ENCODE measurements at regions not wholly inside any gene's neighbourhood (a gene's known extent, or its start where the extent isn't known, plus 50 kb on each side); places are given as distances from the start of the nearest gene placed in this dataset.
"Not testable (repeated sequence)": the region's sequence is repeated elsewhere in the genome, so short reads cannot be mapped to it uniquely, and the experiment has no call there.

DNA sequence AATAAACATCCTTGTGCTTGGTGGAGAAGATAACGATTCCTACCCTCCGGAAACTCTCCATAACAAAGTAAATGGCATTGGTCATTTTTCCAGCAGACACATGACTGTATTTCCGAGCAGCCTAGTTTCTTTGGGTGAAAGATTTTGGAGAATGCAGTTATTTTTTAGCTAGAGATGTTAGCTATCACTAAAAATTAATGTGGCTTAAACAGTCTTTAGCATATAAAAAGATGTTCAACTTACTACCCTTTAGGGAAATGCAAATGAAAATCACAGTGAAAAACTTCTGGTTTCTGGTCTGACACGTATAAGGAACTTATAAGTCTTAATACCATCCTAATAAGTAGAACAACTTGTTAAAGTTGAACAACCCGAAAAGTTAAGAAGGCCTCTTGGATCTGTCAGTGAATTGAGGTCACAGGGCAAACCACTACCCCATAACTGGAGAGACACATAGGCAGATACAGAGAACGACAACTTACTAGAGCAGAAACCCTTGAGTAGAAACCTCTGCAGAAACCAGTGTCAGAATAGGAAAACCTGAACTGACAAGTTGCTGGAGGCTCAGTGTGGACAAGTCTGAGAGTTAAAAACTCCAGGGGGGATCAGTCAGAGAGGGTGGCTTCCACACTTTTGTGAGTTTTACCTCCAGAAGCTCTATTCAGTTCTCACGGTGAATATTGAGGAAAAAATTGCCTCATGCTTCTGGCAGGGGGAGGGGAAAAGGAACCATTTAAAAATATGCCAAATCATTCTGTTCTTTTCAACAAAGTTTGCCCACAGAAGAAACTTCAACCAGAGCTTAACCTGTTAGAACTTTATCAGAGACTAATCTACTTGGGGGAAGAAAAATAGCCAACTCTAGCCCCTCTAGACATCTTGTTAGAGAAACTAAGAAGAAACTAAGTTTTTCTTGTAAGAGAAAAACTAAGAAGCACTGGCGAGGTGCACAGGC, 325.2 kb upstream of the RPS23 start:
- no peak for DNase-seq (ENCODE audit: low read depth)

GRCh38 chr5:82601861-82602260, 323.7 kb upstream of the RPS23 start:
- no peak for DNase-seq (ENCODE audit: low read depth)

- no peak for DNase-seq (ENCODE audit: low read depth)
Measured at GRCh38 chr5:82601077-82601476, 322.9 kb upstream of the RPS23 start.

- DNase-seq (ENCODE audit: low read depth), result no peak
Measured at GRCh38 chr5:82599692-82600091, 321.5 kb upstream of the RPS23 start.

DNA sequence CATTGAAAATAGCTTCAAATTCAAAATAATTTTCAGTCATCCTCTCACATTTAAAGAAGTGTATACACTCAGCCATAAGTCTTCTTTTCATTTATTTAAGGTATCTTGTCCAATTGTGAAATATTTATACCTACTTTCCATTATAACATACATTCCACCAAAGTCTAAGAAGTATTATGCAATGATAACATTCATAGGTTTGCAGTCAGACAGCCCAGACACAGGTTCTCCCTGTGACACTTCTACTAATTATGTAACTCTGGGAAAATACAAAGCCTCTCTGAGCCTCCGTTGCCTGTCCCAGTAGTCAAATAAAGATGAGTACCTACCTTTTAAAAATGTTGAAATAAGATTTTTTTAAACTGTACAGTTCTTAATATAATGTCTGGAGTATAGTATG, 320.9 kb upstream of the RPS23 start:
- peak; percentile 9 for DNase-seq (ENCODE audit: low read depth)

DNA sequence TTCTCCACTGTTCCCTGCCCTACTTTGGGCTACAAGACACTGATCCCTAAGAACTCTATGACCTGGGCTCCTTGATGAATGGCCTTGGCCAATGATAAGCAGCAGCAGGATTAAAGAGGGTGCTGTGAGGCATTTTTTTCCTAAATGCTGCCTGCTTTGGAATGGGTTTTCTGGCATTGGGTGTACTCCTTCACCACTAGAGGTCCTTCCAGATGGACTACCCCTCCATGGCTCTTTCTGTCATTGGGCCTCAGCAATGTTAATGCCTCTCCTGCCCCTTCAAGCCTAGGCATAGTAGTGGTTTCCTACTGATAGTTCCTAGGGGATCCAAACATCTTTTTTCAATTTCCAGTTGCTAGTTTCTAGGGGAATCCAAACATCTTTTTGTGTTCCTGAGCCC, 319.3 kb upstream of the RPS23 start:
- no peak for DNase-seq (ENCODE audit: low read depth)

DNA sequence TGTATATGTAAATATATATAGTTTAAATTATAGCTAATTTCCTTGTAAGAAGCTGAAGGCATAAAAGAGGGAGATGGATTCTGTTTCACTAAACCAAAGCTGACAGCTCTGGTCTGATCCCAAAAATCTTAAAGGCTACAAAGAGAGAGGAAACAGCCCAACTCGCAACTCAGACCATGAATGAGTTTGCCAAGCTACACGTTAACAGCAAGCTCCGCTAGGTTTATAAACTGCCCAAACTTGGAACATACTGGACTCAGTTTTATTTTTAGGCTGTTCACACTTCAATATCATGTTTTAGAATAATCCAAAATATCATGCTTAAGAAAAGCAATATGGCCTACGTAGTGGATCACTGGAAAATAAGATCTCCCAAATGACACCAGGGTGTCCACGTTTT, 318.3 kb upstream of the RPS23 start:
- DNase-seq (ENCODE audit: low read depth), result no peak

DNA sequence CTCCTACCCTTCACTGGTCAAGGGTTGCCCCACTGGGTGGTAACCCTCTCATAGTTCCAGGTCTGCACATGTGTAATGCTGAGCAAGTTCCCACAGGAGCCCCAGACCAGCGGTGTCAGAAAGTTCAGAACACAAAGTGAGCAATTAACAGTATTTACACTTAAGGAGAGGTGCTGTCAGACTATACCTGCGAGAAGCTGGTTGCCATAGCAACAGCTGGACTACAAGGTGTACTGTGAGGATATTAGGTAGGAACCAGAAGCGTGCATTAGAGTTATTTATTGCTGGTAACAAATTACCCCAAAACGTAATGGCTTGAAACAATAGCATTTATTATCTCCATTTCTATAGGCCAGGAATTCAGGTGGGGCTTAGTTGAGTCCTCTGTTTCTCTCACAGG, 317.0 kb upstream of the RPS23 start:
- DNase-seq (ENCODE audit: low read depth), result no peak

DNA sequence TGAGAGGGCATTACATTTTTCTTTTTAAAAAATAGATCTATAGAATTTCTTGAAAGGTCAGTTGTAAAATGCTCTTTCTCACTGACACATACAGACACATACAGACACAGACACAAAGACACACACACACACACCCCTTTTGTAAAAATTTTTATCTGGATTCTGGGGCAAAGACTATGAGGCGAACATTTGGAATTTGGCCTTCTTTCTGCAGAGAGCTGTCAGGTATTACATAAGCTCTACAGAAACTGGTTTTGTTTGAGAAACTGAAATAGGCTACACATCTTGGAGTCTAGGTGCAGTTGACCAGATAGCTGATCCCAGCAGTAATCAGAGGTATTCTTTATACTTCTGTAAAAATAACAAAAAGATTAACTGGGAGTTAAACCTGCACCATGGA, 315.9 kb upstream of the RPS23 start:
- DNase-seq (ENCODE audit: low read depth), result peak; percentile 36

- peak; percentile 71 for DNase-seq (ENCODE audit: low read depth)
Measured at GRCh38 chr5:82593481-82593880, 315.3 kb upstream of the RPS23 start.

DNA sequence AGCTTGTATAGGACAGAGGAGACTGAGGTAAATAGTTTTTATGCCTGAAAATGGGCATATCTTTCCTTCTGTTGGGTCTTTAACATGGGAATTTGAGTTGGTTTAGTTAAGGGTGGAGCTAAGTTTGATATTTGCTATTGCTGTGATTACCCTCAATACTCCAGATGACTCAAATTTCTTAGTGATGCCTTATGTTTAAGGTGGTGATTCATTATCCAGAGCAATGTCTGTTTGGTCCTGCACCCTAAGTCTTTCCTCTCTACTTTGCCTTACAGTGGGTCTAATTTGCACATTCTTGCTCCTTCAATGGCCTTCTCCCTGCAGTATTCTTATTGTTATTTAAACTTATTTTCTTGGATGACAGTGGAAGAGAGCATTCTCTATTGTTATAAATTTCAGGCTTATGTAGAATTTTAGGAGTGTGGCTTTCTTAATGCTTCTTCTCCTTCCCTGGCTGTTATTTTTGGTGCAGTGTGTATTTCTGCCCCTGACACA, 312.9 kb upstream of the RPS23 start:
- DNase-seq (ENCODE audit: low read depth), result peak; percentile 28

GRCh38 chr5:82590112-82590511, 312.0 kb upstream of the RPS23 start:
- DNase-seq (ENCODE audit: low read depth), result no peak

DNA sequence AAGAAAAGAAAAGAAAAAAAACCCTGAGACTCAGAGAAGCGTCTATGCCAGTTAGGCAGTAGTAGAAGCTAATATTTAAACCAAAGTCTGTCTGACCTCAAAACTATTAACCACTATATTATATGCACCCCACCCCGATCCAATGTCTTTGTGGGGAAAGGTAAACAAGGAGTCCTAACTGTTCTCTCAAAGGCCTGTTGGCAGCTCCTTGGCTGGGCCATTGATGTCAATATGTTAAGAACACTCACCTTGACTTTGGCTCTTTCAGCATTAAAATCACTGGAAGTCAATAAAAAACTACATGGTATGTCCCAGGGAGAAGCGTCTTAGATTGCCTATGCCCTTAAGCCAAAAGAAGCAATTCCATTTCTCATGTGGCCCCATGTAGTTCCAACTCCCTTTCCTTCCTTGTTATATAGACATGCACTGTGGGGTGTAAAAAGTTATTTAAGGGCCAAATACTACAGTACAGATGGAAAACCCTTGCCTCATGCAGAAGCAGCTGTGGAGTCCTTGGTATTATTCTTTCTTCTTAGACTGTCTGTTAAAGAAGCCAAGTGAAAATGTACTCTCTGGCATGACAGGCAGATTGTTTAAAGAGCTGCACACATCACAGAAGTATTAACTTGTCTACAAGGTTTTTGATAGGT, 308.6 kb upstream of the RPS23 start:
- DNase-seq (ENCODE audit: low read depth), result no peak

DNA sequence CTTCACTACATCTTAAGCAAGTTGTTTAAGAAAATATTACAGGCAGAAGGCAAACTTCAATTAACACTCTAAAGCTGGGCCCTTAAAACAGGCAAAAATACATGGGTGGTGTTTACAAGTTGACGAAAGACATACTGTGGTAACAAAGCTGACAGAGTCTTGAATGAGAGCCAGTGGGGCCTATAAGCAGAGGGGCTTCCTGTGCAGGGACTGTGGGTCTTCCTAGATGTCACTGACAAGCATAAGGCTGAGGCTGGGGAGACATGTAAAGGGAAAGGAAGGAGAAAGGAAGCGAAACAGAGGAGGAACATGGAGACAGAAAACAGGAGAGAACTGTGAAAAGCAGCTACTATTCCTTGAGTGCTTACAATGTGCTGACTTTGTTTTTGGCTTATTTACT, 308.0 kb upstream of the RPS23 start:
- DNase-seq (ENCODE audit: low read depth), result no peak

DNA sequence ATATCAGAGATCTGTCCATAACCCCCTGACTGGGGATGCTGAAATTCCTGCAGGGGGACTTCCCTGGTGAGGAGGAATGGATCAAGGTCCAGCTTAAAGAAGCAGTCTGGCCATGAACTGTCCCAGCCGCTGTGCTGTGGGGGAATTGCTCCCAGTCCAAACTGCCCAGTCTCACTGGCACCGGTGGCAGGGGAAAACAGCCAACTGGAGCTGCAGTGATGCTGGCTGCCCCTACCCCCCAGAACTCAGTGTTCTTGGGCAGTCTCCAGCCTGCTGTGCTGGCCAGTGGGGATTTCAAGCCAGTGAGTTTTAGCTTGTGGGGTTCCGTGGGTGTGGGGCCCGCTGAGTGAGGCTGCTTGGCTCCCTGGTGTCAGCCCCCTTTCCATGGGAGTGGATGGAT, 306.5 kb upstream of the RPS23 start:
- DNase-seq (ENCODE audit: low read depth), result no peak

GRCh38 chr5:82583331-82583730, 305.2 kb upstream of the RPS23 start:
- DNase-seq (ENCODE audit: low read depth), result not testable (repeated sequence)

DNA sequence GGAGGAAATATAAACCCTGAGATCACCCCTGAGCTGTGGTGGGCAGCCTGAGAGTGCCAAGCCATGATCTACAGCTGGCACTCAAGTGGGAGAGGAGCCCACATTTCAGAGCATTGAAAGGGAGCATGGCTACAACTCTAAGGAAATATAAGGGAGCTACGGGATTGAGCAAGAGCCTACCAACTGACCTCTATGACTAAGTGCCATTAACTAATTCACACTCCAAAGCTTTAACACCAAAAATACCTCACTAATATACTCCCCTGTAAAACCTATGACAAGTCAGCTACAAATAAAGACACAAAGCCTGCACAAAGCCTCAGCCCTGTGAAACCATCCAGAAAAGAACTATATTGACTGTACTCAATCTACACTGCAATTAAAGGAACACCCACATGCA, 286.8 kb upstream of the RPS23 start:
- no peak for DNase-seq (ENCODE audit: low read depth)

- DNase-seq (ENCODE audit: low read depth), result no peak
Measured at GRCh38 chr5:82563745-82564144, 285.6 kb upstream of the RPS23 start.

GRCh38 chr5:82562696-82563240, 284.6 kb upstream of the RPS23 start:
- no peak for DNase-seq (ENCODE audit: low read depth)

- DNase-seq (ENCODE audit: low read depth), result no peak
Measured at GRCh38 chr5:82561797-82562196, 283.6 kb upstream of the RPS23 start.

- no peak for DNase-seq (ENCODE audit: low read depth)
Measured at GRCh38 chr5:82560969-82561368, 282.8 kb upstream of the RPS23 start.

DNA sequence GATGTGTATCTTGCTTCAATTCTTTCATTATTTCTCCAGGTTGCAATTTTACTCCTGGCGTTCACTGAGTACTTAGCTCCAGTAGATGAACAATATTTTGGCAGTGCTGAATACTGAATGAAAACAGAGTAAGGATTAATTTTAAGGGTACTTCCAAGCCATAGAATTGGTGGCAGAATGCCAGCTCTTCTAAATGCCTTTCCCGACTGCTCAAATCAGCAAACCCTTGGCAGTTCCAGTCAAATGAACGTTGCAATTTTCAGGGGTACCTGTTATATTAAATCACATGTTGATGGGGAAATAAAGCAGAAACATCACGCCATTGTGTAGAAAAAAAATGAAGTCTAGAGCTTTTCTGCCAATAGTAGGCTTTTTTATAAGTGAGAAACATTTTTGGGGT, 282.4 kb upstream of the RPS23 start:
- DNase-seq (ENCODE audit: low read depth), result no peak

GRCh38 chr5:82551840-82552385, 273.8 kb upstream of the RPS23 start:
- DNase-seq (ENCODE audit: low read depth), result no peak

Measured in iris pigment epithelial cell (primary cell).